Astrocyte (in vitro differentiated cells and primary cell): ENCODE measurements at regions not wholly inside any gene's neighbourhood (a gene's known extent, or its start where the extent isn't known, plus 50 kb on each side); places are given as distances from the start of the nearest gene placed in this dataset.

Experiments used
- EZH2 ChIP-seq: IDR thresholded peaks from 2 replicates; pipeline ENCODE4 v1.6.1; 2012; ENCODE audit warnings: mild to moderate bottlenecking, low read length, inconsistent platforms; ENCODE audit not compliant: insufficient read depth
- TF ChIP-seq, protein P1 (sequence below): IDR thresholded peaks from 2 replicates; pipeline ENCODE4 v1.5.1; 2011; ENCODE audit warnings: low read depth, mild to moderate bottlenecking, inconsistent platforms, low read length, moderate library complexity; ENCODE audit not compliant: insufficient read depth

DNA sequence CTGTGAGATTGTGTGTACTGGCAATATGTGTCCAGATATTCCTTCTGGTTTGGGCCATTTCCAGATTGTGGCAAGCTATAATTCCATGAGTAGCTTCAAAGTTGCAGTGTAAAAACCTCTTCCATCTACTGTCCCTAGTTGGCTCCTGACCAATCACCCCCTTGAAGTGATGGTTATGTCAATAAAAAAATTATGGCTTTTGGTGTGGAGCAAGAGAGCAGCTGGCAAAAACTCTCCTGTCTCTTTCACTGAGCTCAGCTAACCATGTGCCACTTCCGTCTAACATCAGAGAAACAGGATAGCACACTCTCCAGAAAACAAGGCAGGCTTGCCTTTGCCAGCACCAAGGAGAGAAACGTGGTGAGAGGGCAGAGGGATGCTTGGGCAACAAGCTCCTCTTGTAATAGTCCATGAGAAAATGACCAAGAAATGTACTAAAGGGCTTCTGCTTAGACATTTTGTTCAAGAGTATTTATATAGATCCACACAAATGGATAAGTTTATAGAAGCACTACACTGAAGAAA is 914.4 kb upstream of the SEMA6A start:
- TF ChIP-seq, protein P1, sequence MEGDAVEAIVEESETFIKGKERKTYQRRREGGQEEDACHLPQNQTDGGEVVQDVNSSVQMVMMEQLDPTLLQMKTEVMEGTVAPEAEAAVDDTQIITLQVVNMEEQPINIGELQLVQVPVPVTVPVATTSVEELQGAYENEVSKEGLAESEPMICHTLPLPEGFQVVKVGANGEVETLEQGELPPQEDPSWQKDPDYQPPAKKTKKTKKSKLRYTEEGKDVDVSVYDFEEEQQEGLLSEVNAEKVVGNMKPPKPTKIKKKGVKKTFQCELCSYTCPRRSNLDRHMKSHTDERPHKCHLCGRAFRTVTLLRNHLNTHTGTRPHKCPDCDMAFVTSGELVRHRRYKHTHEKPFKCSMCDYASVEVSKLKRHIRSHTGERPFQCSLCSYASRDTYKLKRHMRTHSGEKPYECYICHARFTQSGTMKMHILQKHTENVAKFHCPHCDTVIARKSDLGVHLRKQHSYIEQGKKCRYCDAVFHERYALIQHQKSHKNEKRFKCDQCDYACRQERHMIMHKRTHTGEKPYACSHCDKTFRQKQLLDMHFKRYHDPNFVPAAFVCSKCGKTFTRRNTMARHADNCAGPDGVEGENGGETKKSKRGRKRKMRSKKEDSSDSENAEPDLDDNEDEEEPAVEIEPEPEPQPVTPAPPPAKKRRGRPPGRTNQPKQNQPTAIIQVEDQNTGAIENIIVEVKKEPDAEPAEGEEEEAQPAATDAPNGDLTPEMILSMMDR = no peak
- no peak for TF ChIP-seq EZH2
